HG02642 (cell line): ENCODE measurements at regions not wholly inside any gene's neighbourhood (a gene's known extent, or its start where the extent isn't known, plus 50 kb on each side); places are given as distances from the start of the nearest gene placed in this dataset.
"Not testable (repeated sequence)": the region's sequence is repeated elsewhere in the genome, so short reads cannot be mapped to it uniquely, and the experiment has no call there.

Experiments used
- ATAC-seq: cut with Tn5 transposase; IDR thresholded peaks from one replicate; pipeline ENCODE4 v1.9.1; 2021; ENCODE audit warnings: mild to moderate bottlenecking; ENCODE audit not compliant: unreplicated experiment, poor library complexity

- ATAC-seq = no peak
Measured at GRCh38 chr6:146980900-146981329, 223.3 kb upstream of the STXBP5 start.

- no peak for ATAC-seq
Measured at GRCh38 chr6:146981981-146982380, 222.2 kb upstream of the STXBP5 start.

- no peak for ATAC-seq
Measured at GRCh38 chr6:146984251-146984924, 219.8 kb upstream of the STXBP5 start.

GRCh38 chr6:146985111-146985510 is 219.1 kb upstream of the STXBP5 start:
- ATAC-seq = no peak

GRCh38 chr6:146985966-146986365 is 218.3 kb upstream of the STXBP5 start:
- ATAC-seq = no peak

GRCh38 chr6:146987938-146988337 is 216.3 kb upstream of the STXBP5 start:
- not testable (repeated sequence) for ATAC-seq

GRCh38 chr6:146989860-146990259 is 214.4 kb upstream of the STXBP5 start:
- ATAC-seq = no peak

GRCh38 chr6:146990284-146990683 is 213.9 kb upstream of the STXBP5 start:
- no peak for ATAC-seq

- no peak for ATAC-seq
Measured at GRCh38 chr6:146990821-146991798, 213.1 kb upstream of the STXBP5 start.

GRCh38 chr6:146997062-146997461 is 207.2 kb upstream of the STXBP5 start:
- ATAC-seq = no peak

GRCh38 chr6:146999766-147000165 is 204.5 kb upstream of the STXBP5 start:
- ATAC-seq = no peak

GRCh38 chr6:147000545-147001488 is 203.4 kb upstream of the STXBP5 start:
- no peak for ATAC-seq

GRCh38 chr6:147001621-147002020 is 202.6 kb upstream of the STXBP5 start:
- no peak for ATAC-seq

GRCh38 chr6:147003186-147003585 is 201.0 kb upstream of the STXBP5 start:
- ATAC-seq = no peak

GRCh38 chr6:147005499-147005898 is 198.7 kb upstream of the STXBP5 start:
- no peak for ATAC-seq

- ATAC-seq = no peak
Measured at GRCh38 chr6:147007441-147007840, 196.8 kb upstream of the STXBP5 start.

GRCh38 chr6:147009358-147009757 is 194.9 kb upstream of the STXBP5 start:
- ATAC-seq = no peak

- ATAC-seq = no peak
Measured at GRCh38 chr6:147015674-147016073, 188.5 kb upstream of the STXBP5 start.

- no peak for ATAC-seq
Measured at GRCh38 chr6:147016440-147016839, 187.8 kb upstream of the STXBP5 start.

- ATAC-seq = no peak
Measured at GRCh38 chr6:147017153-147017552, 187.1 kb upstream of the STXBP5 start.
